ENCODE measurements at regions not wholly inside any gene's neighbourhood (a gene's known extent, or its start where the extent isn't known, plus 50 kb on each side); places are given as distances from the start of the nearest gene placed in this dataset.

GRCh38 chr2:120468136-120468535, 122.2 kb downstream of the INHBB start:
- H3K4me3 ChIP-seq (ENCODE audit: low read length), result no peak overlapping the region
- DNase-seq (ENCODE audit: low read depth, low spot score), result no peak

- no peak for DNase-seq (ENCODE audit: low read depth, low spot score)
- no peak overlapping the region for H3K4me3 ChIP-seq (ENCODE audit: low read length)
Measured at GRCh38 chr2:120469426-120469825, 123.5 kb downstream of the INHBB start.

DNA sequence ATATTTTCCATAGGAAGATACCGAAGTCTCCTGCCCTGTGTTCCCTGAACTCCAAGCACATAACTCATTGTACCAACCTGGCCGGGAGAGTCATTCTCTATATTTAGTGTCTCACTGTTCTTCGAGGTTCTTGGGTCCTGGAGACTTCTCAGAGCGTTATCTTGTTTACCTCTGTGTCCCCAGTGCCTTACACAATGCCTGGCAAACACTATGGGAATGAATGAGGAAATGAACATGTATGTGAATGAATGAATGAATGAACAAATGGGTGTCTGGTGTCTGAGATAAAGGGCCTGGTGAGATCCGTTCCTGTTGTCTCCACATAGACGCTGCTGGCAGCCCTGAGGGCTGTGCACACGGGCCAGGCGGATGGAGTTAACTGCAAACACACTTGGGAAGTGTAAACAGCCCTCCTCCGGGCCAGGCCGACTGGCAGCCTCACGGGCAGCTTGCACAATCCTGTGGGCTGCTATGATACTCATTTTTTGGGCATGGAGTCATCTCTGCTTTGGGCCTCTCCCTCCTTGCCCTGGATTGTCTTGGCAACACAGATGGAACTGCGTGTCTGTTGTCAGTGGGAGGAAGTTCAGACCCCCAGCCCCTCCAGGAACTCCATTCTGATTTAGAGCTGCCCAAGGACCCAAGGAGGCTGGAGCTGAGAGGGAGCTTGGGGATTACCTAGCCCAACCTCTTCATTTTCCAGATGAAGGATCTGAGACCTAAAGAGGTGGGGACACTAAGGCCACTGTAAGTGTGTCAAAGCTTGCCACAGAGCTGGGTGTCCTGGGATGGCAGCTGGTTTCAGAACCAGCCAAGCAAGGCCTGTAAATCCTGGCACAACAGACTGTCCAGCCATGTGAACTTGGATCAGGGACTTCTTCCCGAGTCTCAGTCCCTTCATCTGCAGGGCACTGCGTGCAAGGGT, 124.4 kb downstream of the INHBB start:
- DNase-seq (ENCODE audit: low read depth, low spot score), result no peak

GRCh38 chr2:120471166-120471565, 125.2 kb downstream of the INHBB start:
- no peak for DNase-seq (ENCODE audit: low read depth, low spot score)
- no peak overlapping the region for H3K4me3 ChIP-seq (ENCODE audit: low read length)

More for the DNA sequence above, 124.4 kb downstream of the INHBB start:
- H3K4me3 ChIP-seq (ENCODE audit: low read length), result no peak overlapping the region

DNA sequence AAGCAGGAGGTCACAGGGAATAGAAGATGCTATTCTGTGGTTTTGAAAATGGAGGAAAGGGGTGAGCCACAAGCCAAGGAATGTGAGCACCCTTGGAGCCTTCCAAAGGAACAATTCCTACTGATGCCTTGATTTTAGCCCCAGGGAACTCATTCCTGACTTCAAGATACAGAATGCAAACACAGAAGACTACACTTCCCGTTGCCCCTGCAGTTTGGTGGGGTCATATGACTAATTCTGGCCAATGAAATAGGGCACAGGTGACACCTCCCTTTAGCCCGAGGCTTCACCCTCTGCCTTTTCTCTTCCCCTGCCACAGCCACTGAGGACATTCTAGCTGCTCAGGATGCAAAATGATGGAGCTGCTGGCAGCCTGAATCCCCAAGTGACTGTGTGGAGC, 126.1 kb downstream of the INHBB start:
- H3K4me3 ChIP-seq (ENCODE audit: low read length), result no peak overlapping the region
- DNase-seq (ENCODE audit: low read depth, low spot score), result no peak

- no peak for DNase-seq (ENCODE audit: low read depth, low spot score)
- H3K4me3 ChIP-seq (ENCODE audit: low read length), result no peak overlapping the region
Measured at GRCh38 chr2:120472891-120473309, 127.0 kb downstream of the INHBB start.

- DNase-seq (ENCODE audit: low read depth, low spot score), result no peak
- H3K4me3 ChIP-seq (ENCODE audit: low read length), result no peak overlapping the region
Measured at GRCh38 chr2:120473522-120474271, 127.8 kb downstream of the INHBB start.

GRCh38 chr2:120474486-120474885, 128.6 kb downstream of the INHBB start:
- DNase-seq (ENCODE audit: low read depth, low spot score), result no peak
- H3K4me3 ChIP-seq (ENCODE audit: low read length), result no peak overlapping the region

GRCh38 chr2:120476141-120476540, 130.2 kb downstream of the INHBB start:
- no peak for DNase-seq (ENCODE audit: low read depth, low spot score)
- no peak overlapping the region for H3K4me3 ChIP-seq (ENCODE audit: low read length)

GRCh38 chr2:120477198-120477597, 131.3 kb downstream of the INHBB start:
- DNase-seq (ENCODE audit: low read depth, low spot score), result no peak

GRCh38 chr2:120477831-120478481, 132.0 kb downstream of the INHBB start:
- DNase-seq (ENCODE audit: low read depth, low spot score), result no peak
- H3K4me3 ChIP-seq (ENCODE audit: low read length), result no peak overlapping the region

More at GRCh38 chr2:120477198-120477597, 131.3 kb downstream of the INHBB start:
- H3K4me3 ChIP-seq (ENCODE audit: low read length), result no peak overlapping the region

GRCh38 chr2:120480346-120480902, 134.5 kb downstream of the INHBB start:
- H3K4me3 ChIP-seq (ENCODE audit: low read length), result no peak overlapping the region
- no peak for DNase-seq (ENCODE audit: low read depth, low spot score)

- DNase-seq (ENCODE audit: low read depth, low spot score), result no peak
- no peak overlapping the region for H3K4me3 ChIP-seq (ENCODE audit: low read length)
Measured at GRCh38 chr2:120480903-120481445, 135.0 kb downstream of the INHBB start.

DNA sequence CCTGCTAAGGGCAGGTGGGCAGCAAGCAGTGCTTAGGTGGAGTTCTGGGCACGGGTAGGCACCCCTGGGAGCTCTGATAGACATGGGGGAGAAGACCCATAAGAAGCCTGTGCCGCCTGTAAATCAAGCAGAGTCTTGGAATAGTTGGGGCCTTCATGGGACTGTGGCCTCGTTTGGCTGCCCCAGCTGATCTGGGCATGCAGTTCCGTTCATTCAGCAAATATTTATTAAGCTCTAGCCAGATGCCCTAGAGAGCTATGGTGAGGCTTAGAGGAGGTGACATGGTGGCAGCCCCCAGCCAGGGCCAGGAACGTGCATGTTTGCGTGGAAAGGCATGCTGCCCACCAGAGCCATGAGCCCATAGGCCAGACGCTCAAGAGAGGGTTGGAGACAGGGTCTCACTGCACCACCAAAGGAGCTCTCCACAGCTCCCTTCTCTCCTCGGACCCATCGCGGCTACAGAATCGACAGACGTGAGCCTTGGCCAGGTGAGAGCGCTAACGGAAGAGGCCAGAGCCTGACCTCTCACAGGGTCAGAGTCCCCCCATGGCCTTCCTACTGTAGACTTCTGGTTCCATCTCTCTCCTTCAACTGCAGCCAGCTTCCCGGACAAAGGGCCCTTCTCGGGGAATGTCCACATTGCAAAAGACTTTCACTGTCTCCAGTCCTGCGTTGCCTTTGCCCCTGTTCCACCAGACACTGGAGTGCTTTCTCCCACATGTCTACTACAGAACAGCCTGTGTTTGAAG, 135.7 kb downstream of the INHBB start:
- H3K4me3 ChIP-seq (ENCODE audit: low read length), result no peak overlapping the region
- DNase-seq (ENCODE audit: low read depth, low spot score), result no peak

GRCh38 chr2:120482334-120482733, 136.4 kb downstream of the INHBB start:
- no peak for DNase-seq (ENCODE audit: low read depth, low spot score)
- H3K4me3 ChIP-seq (ENCODE audit: low read length), result no peak overlapping the region

DNA sequence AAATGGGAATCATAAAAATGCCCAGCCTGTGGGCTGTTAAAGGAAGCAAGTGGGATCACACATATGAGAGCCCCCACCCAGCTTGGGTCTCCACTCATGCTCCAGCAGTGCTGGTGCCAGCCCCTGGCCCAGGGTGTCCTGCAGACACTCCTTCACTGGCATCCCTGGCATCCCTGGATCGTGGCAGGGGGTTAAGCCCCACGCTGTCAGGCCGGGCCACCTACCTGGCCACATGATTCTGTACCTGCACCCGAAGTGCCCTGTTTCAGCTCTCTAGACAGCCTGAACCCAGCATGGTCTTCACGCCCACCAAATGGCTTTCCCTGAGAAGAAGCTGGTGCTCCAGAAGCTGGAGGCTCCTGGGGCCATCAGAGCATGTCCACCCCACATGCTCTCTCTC, 137.4 kb downstream of the INHBB start:
- no peak overlapping the region for H3K4me3 ChIP-seq (ENCODE audit: low read length)
- DNase-seq (ENCODE audit: low read depth, low spot score), result no peak

DNA sequence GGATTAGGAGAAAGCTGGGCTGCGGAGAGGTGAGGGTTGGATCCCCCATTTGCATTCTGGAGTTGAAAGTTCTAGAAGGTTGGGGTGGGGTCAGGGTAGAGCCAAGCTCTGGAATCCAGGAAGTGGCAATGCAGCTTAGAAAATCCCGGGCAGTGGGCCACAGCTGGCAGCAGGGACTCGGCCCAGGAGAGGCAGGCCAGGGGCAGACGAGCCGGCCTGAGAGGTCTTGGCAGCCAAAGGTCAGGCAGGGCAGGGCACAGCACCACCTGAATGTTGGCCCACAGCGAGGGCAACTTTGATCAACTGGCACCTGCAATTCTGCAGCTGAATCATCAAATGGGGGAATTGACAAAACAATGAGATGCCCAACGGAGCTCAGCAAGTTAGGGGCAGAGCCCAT, 139.2 kb downstream of the INHBB start:
- no peak overlapping the region for H3K4me3 ChIP-seq (ENCODE audit: low read length)
- no peak for DNase-seq (ENCODE audit: low read depth, low spot score)

GRCh38 chr2:120486441-120486840, 140.5 kb downstream of the INHBB start:
- H3K4me3 ChIP-seq (ENCODE audit: low read length), result no peak overlapping the region

DNA sequence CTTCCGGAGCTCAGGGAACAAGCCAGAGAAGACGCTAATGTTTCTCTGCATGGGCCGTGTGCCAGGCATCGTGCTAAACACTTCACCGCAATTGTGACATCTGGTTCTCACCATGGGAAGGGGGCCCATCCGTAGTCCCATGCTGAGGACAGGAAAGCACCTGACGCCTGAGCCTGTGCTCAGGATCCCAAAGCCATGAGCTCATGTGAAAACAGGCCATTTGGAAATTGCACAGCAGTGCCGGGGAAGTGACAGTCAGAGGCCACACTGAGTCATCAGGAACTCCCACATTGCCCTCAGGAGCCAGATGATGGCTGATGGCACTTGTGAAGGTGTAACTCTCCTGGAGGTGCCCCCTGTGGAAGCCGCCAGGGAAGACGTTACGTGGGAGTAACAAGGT, 141.0 kb downstream of the INHBB start:
- no peak overlapping the region for H3K4me3 ChIP-seq (ENCODE audit: low read length)
- DNase-seq (ENCODE audit: low read depth, low spot score), result no peak

More at GRCh38 chr2:120486441-120486840, 140.5 kb downstream of the INHBB start:
- DNase-seq (ENCODE audit: low read depth, low spot score), result no peak
